Mesothelial cell of epicardium (in vitro differentiated cells): ENCODE measurements at regions not wholly inside any gene's neighbourhood (a gene's known extent, or its start where the extent isn't known, plus 50 kb on each side); places are given as distances from the start of the nearest gene placed in this dataset.
"Not testable (repeated sequence)": the region's sequence is repeated elsewhere in the genome, so short reads cannot be mapped to it uniquely, and the experiment has no call there.

Source experiments
- DNase-seq, 2 experiments: peaks; one replicate each; pipeline ENCODE4 v3.0.0; 2021; ENCODE audit warnings: low spot score in 2 of 2; ENCODE audit not compliant: unreplicated experiment in 2 of 2
- H3K27ac Mint-ChIP-seq: 2 replicates; pipeline ENCODE4 v1.8.0; 2021; ENCODE audit warnings: mixed read lengths
- H3K27me3 Mint-ChIP-seq: 2 replicates; pipeline ENCODE4 v1.8.0; 2021; ENCODE audit warnings: low read depth, mixed read lengths
- H3K36me3 Mint-ChIP-seq: 2 replicates; pipeline ENCODE4 v1.8.0; 2021; ENCODE audit warnings: mixed read lengths
- H3K4me1 Mint-ChIP-seq: 2 replicates; pipeline ENCODE4 v1.8.0; 2021; ENCODE audit warnings: mixed read lengths
- H3K4me3 Mint-ChIP-seq: 2 replicates; pipeline ENCODE4 v1.8.0; 2021; ENCODE audit warnings: mild to moderate bottlenecking, moderate library complexity, mixed read lengths
- H3K9me3 Mint-ChIP-seq: 2 replicates; pipeline ENCODE4 v1.8.0; 2021; ENCODE audit warnings: mixed read lengths
- TF ChIP-seq, protein P1 (sequence below): fragments of 200-600 bp; sonication (generic); IDR thresholded peaks from one replicate; pipeline ENCODE4 v1.5.0; 2021; ENCODE audit warnings: antibody characterized with exemption; ENCODE audit not compliant: unreplicated experiment

- no peak for DNase-seq
- Mint-ChIP-seq H3K9me3 (no peaks in the 10 kb centered on the region), H3K36me3 (no peaks in the 10 kb centered on the region), H3K4me3 (no peak overlapping the region), H3K27me3 (peaks cover 10% of the 10 kb centered on the region), H3K27ac (peak overlapping the region; percentile 21), H3K4me1 (peaks cover 23% of the 10 kb centered on the region)
- TF ChIP-seq, protein P1, sequence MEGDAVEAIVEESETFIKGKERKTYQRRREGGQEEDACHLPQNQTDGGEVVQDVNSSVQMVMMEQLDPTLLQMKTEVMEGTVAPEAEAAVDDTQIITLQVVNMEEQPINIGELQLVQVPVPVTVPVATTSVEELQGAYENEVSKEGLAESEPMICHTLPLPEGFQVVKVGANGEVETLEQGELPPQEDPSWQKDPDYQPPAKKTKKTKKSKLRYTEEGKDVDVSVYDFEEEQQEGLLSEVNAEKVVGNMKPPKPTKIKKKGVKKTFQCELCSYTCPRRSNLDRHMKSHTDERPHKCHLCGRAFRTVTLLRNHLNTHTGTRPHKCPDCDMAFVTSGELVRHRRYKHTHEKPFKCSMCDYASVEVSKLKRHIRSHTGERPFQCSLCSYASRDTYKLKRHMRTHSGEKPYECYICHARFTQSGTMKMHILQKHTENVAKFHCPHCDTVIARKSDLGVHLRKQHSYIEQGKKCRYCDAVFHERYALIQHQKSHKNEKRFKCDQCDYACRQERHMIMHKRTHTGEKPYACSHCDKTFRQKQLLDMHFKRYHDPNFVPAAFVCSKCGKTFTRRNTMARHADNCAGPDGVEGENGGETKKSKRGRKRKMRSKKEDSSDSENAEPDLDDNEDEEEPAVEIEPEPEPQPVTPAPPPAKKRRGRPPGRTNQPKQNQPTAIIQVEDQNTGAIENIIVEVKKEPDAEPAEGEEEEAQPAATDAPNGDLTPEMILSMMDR, result no peak
These were observed 49.9 kb upstream of the CAPRIN1 start for GRCh38 chr11:34001557-34002064.

GRCh38 chr11:33999393-33999792 is 52.1 kb upstream of the CAPRIN1 start:
- Mint-ChIP-seq H3K4me1 (peaks cover 23% of the 10 kb centered on the region), H3K36me3 (no peaks in the 10 kb centered on the region), H3K27ac (no peak overlapping the region), H3K4me3 (no peak overlapping the region), H3K9me3 (no peaks in the 10 kb centered on the region), H3K27me3 (peaks cover 11% of the 10 kb centered on the region)
- DNase-seq, result no peak
- TF ChIP-seq, protein P1, result no peak

DNA sequence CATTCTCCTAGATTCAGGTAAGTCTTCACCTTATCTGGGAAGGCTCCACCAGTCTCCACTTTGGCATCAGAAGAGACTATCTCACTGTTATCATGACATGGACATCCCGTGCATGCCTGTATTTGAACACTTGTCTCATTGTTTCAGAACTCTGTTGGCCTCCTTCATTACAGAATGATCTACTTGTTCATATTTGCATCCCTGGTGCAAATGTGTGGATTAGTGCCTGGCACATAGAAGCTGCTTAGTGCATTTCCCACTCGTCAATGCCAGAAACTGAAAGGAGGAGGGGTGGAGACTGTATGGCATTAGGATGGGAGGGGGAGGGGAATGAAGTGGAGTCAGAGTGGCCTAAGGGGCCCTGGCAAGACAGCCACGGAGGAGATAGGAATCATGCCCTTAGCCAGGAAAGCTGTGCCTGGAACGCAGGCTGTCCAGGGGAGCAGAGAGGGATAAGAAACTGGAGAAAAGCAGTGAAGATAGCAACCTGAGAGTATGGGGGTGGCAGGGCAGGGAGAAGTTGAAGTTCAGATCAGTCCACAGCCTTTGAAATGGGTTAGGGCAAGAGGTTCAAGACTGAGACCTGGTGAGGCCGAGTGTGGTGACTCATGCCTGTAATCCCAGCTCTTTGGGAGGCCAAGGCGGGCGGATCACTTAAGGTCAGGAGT is 53.8 kb upstream of the CAPRIN1 start:
- H3K27me3 Mint-ChIP-seq, result peaks cover 11% of the 10 kb centered on the region
- H3K27ac Mint-ChIP-seq, result no peak overlapping the region
- TF ChIP-seq, protein P1, result no peak
- H3K9me3 Mint-ChIP-seq, result no peaks in the 10 kb centered on the region
- no peak for DNase-seq
- H3K4me3 Mint-ChIP-seq, result no peak overlapping the region
- H3K36me3 Mint-ChIP-seq, result no peaks in the 10 kb centered on the region
- H3K4me1 Mint-ChIP-seq, result peaks cover 21% of the 10 kb centered on the region

DNA sequence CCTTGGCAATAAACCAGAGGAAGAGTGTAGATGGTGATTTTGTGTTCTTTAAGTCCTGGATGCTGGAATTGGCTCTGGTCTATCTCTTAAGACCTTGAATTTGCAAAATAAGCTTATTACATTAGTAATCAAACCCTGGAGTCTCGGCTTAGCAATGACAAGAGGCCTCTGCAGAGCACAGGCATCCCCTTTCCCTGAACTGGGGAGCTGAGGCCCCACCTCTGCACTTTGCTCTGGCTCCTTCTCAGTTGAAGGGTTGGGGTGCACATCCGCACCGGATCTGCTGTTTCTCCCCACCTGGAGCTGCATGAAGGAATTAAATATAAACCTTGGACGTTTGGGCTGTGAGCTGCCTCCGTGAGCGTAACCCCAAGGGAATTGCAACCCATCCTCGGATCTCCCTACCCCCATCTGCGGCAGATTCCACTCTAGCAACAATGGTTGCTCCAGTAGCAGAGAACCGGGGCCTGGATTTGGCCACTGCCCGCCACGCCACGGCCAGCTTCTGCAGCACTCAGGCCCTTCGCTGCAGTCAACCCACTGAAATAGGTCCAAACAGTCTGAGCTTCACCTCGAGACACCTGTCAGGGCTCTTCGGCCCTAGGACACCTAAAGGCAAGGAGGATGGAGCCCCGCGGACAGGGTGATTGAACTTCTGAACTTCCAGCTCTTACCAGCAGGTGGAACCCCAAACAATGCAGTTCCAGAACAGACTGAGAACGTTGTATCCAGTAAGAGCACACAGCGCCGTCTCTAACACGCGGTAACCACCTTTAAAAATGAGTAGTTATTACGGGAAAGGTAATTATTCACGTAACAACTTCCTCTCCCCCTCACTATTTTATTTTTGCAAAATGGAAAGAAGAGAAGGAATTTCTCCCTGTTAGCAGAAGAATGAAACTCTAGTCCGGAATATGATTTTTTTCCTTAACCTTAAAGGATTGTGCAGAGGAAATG is 54.8 kb upstream of the CAPRIN1 start:
- H3K4me1 Mint-ChIP-seq, result peaks cover 14% of the 10 kb centered on the region
- peak; percentile 28 to 76 for DNase-seq
- no peaks in the 10 kb centered on the region for H3K9me3 Mint-ChIP-seq
- H3K27me3 Mint-ChIP-seq, result peaks cover 11% of the 10 kb centered on the region
- no peaks in the 10 kb centered on the region for H3K36me3 Mint-ChIP-seq
- H3K4me3 Mint-ChIP-seq, result peak overlapping the region; percentile 33
- no peak overlapping the region for H3K27ac Mint-ChIP-seq
- TF ChIP-seq, protein P1, result peak; percentile 87

DNA sequence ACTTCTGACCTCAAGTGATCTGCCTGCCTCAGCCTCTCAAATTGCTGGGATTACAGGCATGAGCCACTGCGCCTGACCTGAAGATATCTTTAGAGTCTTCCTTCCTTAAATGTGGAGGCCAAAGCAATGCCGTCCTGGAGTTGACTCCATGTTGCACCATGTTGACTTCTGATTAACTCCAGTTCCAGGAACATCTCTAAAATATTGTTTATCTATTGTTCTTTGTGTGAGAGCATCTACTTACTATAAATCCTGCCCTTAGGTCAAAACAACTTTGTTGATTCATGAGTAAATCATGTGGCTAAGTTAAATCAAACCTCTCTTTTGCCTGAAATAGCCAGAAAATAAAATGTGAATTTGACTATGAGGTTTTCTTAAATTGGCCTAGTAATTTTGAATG is 56.6 kb upstream of the CAPRIN1 start:
- no peak for DNase-seq
- Mint-ChIP-seq H3K27me3 (peaks cover 11% of the 10 kb centered on the region), H3K9me3 (no peaks in the 10 kb centered on the region)

GRCh38 chr11:33991136-33991535 is 60.4 kb upstream of the CAPRIN1 start:
- DNase-seq, H3K27ac Mint-ChIP-seq: not testable (repeated sequence)

More for the DNA sequence above, 56.6 kb upstream of the CAPRIN1 start:
- no peak overlapping the region for H3K4me3 Mint-ChIP-seq
- H3K27ac Mint-ChIP-seq, result no peak overlapping the region
- H3K4me1 Mint-ChIP-seq, result peaks cover 10% of the 10 kb centered on the region
- TF ChIP-seq, protein P1, result no peak
- H3K36me3 Mint-ChIP-seq, result no peaks in the 10 kb centered on the region

DNA sequence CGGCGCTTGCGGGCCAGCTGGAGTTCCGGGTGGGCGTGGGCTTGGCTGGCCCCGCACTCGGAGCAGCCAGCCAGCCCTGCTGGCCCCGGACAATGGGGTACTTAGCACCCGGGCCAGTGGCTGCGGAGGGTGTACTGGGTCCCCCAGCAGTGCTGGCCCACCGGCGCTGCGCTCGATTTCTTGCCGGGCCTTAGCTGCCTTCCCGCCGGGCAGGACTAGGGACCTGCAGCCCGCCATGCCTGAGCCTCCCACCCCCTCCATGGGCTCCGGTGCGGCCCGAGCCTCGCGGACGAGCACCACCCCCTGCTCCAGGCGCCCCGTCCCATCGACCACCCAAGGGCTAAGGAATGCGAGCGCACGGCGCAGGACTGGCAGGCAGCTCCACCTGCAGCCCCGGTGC is 61.4 kb upstream of the CAPRIN1 start:
- H3K36me3 Mint-ChIP-seq, H3K9me3 Mint-ChIP-seq, H3K27ac Mint-ChIP-seq, H3K4me3 Mint-ChIP-seq, H3K4me1 Mint-ChIP-seq, H3K27me3 Mint-ChIP-seq, DNase-seq: not testable (repeated sequence)

More at GRCh38 chr11:33991136-33991535, 60.4 kb upstream of the CAPRIN1 start:
- H3K27me3 Mint-ChIP-seq, H3K36me3 Mint-ChIP-seq, H3K4me1 Mint-ChIP-seq, H3K4me3 Mint-ChIP-seq, H3K9me3 Mint-ChIP-seq: not testable (repeated sequence)
